ENCODE measurements at regions not wholly inside any gene's neighbourhood (a gene's known extent, or its start where the extent isn't known, plus 50 kb on each side); places are given as distances from the start of the nearest gene placed in this dataset.
"Not testable (repeated sequence)": the region's sequence is repeated elsewhere in the genome, so short reads cannot be mapped to it uniquely, and the experiment has no call there.

DNA sequence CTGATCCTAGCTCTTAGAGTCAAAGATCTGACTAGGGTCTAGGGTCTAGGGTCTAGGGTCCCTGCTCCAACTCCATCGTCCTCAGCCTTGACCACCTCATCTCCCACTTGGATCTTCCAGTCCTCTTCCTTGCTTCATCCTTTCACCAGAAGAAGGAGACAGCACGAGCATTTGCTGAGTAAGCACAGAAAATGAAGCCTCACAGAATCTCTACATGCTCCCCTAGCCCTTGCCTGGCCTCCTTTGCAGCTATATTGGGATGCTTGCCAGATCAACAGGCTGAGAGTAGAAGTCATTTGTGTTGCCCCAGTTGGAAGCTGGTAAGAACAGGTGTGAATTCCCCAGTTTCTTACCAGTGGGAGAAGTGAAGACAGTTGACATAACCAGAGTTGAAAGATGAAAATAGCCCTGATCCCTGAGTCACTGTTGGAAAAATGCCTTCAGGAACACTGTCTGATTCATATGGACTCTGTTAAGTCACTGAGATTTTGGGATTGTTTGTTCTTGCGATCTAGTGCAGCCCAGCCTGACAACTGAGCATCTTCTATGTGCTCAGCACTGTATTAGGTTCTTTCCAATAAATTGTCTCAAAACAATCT, 552.5 kb downstream of the INSC start:
- DNase-seq: no peak

DNA sequence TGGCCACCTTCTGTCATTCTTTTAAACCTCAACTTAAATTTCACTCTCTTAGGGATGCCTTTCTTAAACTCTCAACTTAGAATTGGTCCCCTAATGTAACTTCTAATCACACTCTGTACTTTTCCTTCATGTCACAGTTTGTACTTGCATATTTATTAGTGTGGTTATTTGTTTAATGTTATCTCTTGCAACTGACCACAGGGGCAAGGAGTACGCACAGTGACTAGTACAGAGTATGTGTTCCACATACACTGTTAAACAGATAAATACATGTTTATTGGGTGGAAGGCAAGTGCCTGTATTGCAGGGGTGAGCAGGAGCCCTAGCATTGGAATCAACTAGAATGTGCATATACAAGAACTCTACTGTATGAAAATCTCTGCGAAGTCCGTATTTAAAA, 554.0 kb downstream of the INSC start:
- DNase-seq: no peak

DNA sequence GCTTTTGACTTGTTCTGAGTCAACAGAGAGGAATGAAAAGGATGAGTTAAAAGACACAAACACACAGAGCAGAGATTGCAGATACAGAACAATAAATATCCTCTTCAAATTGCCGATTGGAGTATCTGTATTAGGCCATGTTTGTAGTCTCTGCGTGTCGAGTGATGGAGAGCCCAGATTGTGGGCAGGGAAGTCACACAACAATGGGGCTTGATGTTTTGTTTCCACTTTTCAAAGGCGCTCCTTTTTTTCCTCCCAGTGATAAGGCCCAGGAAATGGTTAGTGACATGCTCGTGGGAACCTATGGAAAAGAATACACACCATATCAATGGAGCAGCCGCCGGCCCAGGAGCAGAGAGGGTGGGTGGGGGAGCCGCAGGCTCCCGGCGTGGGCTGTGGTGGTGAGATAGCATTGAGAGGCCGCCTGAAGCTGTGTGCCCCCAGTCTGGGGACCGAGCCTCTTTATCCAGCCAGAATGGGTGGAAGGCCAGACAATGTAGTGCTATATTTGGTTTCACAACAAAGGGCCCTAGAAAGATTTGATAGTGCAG, 555.9 kb downstream of the INSC start:
- DNase-seq: no peak

DNA sequence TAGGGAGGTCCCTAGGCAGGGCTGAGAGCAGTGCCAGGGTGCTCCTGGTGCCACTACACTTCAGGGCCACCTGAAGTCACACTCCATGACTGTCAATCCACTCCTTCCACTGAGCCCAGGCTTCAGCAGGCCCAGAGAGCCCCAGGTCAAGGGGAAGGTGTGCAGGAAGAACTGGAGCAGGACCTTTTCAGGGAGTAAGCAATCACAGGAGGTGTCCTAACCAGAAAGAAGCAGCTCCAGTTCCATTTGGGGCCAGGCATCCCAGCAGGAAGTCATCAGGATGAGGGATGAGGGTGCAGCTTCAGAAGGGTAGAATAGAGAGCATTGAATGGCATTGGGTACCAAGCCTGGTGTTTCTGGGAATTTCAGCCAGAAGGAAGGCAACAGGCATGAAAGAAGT, 556.5 kb downstream of the INSC start:
- DNase-seq: no peak

DNA sequence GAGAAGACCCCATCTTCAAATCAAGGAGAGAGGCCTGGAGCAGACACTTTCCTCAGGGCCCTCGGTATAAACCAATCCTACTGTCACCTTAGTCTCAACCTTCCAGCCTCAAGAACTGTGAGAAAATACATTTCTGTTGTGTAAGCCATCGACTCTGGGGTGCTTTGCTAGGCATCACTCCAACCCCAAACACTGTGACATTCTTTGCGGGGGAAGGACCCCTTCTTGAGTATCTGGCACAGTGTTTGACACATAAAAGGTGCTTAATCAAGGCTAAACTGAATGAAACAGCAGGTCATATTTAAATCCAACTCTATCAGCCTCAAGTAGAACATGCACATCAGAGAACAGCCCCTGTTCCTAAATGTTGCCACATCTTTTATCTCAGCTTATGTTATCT, 558.1 kb downstream of the INSC start:
- no peak for DNase-seq

DNA sequence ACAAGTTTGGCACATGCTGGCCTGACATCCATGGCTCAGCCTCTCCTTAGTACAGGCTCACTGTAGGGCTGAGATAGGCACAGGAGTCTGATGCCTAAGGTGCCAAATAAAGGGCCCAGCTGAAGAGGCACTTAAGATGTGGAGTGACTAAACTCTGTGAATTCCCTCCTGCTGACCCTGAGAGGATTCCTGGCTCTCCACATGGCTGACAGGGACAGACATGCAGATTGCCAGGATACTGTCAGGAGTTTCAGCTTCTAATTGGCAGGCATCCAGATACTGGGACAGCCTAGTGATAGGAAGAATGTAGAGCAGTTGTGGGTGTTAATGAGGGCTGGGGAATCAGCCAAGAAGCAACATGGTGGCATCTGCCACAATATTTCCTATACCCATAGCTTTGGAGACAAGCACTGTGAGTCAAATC, 558.7 kb downstream of the INSC start:
- no peak for DNase-seq

DNA sequence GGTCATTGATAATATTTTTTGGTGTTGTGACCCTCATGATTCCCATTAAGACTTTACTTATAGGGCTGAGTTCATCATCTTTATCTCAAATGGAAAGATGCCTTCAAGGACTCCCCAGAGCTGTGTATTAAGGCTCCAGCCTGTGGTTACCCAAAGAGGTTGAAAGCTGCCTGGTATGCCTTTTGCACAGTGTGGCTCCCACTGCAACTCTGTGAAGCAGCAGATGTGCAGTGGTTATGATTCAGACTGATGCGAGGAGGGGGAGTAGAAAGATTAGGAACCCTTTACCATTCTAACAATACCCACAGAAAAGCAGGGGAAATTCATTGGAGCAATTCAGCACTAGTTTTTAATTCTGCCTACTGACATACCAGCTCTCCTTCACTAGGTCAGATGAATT, 560.0 kb downstream of the INSC start:
- DNase-seq: no peak

DNA sequence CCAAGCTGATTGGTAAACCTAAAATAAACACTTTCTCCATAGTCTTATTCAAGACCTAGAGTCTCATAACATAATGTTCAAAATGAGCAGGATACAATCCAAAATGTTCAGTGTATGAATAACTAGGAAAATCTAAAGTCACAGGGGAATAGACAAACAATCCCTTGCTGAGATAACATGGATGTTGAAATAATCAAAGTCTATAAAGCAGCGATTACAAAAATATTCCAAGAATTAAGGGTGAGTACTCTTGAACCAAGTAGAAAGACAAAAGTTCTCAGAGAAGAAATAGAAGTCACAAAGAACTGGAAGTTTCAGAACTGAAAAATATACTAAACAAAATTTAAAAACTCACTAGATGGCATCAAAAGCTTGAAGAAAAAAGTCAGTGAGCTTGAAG, 561.0 kb downstream of the INSC start:
- no peak for DNase-seq

DNA sequence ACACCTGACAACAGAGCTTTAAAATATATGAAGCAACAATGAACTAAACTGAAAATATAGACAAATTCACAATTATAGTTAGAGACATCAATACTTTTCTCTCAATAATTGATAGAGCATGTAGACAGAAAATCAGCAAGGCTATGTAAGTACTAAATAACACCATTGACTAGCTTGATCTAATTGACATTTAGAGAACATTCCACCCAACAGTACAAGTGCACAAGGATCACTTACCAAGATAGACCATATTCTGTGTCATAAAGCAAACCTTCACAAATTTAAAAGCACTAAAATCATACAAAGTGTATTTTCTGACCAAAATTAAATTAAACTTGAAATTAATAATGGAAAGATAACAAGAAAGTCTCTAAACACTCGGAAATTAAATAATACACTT, 562.5 kb downstream of the INSC start:
- DNase-seq: no peak

DNA sequence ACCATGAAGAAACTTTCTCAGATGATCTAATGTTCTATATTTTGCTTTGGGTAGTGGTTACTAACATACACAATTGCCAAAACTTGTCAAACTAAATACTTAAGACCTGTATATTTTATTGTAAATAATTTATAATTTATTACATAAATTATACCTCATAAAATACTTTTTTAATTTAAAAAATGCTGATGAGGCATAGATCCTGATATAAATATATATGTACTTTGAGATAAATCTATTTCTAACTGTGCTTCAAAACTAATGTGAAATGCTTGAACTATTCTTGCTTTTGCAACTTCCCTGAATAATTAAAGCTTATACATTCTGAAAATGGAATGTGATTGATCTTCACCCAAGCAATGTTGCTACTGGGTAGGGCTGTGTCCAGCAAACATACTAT, 568.8 kb downstream of the INSC start:
- no peak for DNase-seq

DNA sequence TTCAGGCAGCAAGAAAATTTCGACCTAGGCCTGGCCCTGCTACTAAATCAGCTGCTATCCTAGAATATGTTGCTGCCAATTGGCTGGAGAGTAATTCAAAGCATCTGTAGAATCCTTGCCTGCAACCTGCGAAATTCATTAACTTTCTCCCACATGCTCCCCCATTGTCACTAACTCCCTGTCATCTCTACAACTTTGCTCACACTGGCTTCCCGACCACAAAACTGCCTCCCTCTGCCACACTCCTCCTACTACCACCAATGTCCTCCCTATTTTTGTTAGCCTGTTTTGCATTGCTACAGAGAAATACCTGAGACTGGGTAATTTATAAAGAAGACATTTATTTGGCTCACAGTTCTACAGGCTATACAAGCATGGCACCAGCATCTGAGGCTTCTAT, 570.6 kb downstream of the INSC start:
- DNase-seq: no peak

DNA sequence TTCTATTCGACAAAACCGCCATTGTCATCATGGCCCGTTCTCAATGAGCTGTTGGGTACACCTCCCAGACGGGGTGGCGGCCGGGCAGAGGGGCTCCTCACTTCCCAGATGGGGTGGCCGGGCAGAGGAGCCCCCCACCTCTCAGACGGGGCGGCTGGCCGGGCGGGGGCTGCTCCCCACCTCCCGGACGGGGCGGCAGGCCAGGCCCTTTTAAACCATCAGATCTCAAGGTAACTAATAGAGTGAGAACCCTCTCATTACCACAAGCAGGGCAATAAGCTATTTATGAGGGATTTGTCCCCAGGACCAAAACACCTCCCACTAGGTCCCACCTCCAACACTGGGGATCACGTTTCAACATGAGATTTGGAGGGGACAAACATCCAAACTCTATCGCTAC, 571.5 kb downstream of the INSC start:
- DNase-seq: not testable (repeated sequence)

DNA sequence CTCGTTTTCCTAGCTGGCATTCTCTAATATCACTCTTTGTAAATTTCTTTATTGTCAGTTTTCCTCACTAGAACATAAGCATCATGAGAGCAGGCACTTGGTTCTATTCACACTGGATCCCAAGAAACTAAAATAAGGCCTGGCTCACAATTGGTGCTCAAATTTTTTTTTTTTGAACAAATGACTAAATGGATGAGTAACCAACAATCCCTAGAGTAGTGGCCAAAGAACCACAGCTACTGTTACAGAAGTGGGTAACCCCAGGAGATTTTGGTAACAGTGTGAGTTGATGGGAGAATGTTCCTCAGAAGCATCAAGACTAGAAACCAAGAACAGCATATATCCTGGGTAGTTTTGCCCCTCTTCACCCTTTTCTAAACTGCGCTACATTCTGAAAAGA, 572.6 kb downstream of the INSC start:
- no peak for DNase-seq

DNA sequence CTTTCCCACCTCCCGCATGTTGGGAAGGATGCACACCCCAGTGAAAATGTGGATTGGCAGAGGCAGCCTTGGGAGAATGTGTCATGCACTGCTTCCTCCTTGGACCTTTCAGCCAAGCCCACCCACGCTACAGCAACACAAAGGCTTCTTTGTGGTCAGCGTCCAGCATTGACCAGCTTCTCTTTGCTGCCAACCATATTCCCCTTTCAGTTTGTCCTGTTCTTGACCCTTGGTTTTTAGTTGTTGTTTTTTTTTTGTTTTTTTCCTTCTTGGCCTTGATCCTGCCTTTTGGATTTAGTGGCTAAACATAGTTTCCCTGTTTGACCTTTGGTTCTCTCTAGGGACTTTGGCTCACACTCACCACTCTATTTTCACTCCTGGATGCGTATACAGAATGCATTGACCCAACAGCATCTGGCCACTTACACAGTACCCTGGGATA, 573.6 kb downstream of the INSC start:
- DNase-seq: no peak

DNA sequence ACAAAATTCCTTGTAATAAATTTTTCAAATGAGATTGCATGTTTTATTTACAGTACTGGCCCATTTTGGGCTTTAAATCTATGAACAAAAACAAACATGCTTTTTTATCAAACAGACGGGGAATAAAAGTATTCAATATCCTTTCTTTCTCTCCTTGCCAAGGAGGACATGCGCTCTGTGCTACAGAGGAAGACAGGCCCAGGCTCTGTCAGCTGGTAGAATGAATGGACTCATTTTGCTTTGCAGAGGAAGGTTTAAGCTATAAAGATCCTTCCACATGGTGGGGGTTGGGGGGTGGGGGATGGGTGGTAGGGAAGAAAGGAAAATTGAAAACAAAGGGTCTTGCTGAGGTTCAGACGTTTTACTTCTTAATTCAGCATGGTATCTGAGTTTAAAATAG, 575.6 kb downstream of the INSC start:
- no peak for DNase-seq

DNA sequence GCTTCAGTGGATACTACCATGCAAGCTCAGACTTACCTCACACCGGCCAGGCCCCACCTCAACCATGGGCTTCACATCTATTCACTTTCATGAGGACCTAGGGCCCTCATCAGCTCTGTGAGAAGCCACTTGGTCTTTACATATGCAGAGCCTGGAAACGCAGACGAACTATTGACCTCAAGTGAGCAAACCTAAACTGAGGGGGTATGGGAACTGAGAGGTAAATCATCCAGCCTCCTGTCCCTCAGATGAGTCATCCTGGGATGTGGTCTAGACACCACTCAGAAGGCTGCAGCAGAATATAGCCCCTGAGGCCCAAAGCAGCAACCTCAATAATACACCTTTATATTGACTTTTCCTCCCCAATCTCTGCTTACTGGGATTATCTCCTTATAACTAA, 578.0 kb downstream of the INSC start:
- DNase-seq: no peak

DNA sequence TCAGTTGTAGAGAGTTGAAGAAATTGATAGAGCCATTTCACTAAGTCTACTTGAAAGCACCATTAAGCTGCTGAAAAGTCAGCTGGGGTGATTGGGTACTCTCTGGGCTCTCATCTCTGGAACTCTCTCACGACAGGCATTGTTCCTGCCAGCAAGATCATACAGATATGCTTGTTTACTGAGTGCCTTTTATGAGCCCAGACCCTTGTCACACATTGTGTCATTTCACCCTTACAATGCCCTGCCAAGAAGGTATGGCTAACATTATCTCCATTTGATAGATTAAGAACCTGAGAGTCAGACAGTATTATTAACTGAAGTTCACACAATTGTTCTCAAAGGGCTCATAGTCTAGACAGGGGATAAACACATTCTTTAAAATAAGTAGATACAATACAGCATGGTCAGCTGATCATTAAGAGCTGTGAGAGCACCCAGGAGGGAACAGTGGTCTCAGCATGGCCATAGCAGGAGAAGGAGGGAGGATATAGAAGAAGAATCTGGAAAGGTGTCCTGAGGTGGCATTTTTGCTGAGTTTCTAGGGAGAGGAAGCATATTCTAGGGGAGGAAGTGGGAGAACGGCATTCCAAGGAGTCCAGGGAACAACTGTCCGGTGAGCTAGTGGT, 580.5 kb downstream of the INSC start:
- no peak for DNase-seq

DNA sequence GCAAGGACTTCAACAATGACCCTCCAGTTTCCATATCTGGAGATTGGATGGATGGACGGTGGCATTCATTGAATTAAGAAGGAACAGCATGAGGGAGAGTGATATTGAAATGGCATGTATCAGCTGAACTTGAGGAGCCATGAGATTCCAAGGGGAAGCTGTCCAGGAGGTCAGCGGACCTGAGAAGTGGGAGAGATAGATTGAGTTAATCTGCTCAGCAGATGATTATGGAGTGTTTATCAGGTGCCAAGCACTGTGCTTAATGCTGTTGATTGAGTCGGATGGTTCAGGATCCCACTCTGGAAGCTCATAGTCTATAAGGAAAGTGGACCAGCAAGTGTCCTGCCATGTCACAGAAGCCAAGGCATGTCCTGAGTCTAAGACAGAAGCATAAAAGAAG, 581.3 kb downstream of the INSC start:
- no peak for DNase-seq

DNA sequence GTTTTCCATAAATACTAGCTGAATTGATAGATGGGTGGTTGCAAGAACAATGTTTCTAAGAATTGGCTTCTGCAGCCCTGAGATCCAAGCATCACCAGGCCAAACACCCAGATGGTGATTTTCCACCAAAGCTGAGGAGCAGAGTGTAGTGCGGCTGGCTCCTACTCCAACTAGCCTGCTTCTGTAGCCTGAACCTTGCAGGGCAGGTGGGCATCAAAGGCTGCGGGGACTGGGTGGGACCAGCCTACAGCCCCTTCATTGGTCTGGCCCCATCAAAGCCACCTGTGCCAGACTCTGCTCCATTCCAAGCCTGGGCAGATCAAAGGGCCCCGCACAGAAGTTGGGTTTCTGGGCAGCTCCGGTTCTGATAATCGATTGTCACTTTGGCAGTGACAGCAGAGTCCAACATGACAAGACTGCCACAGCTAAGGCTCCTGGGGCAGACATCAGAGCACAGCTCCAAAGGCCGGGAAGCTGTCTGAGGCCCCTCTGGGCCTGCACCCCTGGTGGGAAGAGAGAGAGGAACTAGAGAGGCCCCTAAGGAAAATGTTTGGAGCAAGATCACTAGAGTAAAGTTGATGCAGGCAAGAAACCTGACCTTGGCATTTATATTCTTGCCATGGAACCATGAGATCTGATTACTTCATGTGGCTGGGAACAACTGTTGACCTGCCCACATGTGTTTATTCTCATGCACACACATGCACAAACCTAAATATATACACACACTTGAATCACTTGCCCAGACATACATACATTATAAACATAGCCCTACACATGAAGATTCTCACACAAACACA, 582.9 kb downstream of the INSC start:
- no peak for DNase-seq

DNA sequence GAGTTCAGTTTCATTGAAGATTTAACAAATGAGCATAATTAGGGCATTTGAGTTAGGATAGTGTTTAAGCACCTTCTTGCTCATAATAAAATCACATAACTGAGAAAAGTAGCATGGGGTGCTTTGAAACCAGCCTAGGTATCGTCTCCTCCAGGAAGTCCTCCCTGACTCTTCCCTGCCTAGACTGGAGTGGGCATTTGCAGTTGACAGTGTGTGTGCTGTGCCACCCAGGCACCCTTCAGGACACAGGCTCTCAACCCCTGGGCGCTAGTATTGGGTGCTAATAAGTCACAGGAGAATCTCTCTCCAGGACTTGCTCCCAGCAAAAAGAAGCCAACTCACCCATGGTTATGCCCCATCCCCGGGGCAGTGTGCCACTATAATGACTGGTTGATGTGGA, 584.1 kb downstream of the INSC start:
- DNase-seq: no peak

DNA sequence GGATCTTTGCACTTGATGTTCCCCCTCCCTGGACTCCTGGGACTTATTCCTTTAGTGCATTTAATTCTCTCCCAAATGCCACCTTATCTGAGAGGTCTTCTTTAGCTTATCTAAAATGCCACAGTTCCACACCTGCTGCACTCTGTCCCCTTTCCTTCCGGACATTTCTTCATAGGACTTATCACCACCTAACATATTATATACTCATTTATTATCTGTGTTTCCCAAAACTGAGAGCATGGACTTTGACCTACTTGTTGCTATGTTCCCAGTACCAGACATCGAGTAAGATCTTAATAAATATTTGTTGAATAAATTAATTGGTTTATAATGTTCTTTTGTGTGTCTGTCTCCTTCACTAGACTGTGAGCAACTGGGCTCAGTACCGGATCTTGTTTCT, 585.3 kb downstream of the INSC start:
- DNase-seq: no peak

DNA sequence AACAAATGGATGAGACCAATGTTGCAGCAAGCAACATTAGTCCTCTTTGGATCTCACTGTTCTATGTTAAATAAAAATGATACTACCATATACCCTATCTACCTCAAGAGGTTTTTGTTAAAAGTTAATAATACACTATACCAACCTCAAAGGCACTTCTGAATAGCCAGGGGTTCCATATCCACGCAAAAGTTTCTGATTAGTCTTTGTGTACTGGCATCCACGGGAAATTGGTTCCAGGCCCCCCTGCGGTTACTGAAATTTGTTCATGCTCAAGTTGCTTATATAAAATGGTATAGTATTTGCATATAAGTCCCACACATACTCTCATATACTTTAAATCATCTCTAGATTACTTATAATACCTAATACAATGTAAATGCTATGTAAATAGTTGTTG, 585.7 kb downstream of the INSC start:
- DNase-seq: no peak

DNA sequence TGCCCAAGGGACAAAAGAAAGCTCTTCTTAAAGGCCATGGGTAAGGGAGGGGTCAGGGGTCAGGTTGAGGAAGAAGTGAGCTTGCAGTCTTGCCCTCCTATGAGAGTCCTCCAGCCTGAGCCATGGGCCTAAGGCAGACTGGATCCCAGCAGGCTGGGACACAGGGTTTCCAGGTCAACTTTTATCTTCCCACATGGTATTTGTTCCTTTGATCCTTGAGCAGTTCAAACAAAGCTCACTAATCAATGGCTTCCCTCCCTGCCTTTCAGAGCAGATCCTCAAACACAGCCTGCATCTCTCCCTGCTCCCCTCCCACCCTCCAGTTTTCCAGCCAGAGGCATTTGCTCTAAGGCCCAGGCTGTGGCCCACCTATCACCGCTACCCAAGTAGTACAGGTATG, 589.3 kb downstream of the INSC start:
- no peak for DNase-seq

DNA sequence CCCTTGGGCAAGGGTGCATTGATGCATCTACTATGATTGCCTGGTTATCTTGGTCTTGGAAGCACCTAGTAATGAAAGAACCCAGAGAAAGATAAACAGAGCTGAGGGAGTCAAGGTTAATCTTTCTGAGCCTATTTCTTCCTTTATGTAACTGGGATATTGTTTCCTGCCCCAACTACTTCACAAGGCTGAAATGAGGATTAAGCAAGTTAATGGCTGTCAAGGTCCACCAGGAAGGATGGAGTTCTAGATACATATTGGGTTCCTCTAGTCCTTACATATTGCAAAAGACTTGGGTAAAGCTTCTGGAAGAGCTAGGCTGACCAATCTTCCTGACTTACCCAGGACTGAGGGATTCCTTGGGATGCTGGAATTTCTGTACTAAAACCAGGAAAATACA, 589.8 kb downstream of the INSC start:
- DNase-seq: no peak

All from bone marrow (tissue), 2 donors.